H9 (cell line): ENCODE measurements at regions not wholly inside any gene's neighbourhood (a gene's known extent, or its start where the extent isn't known, plus 50 kb on each side); places are given as distances from the start of the nearest gene placed in this dataset.

Experiments used
- DNase-seq: peaks from one replicate; pipeline ENCODE4 v3.0.0-alpha.2; 2017
- H2AFZ ChIP-seq: one replicate; pipeline ENCODE4 v1.6.1; 2013; ENCODE audit warnings: mild to moderate bottlenecking, low read length, control low read depth, moderate library complexity
- H2AK5ac ChIP-seq: 2 replicates; pipeline ENCODE4 v1.6.1; 2013; ENCODE audit warnings: low read length, control low read depth, mixed read lengths; ENCODE audit not compliant: insufficient read length
- H2BK120ac ChIP-seq: one replicate; pipeline ENCODE4 v1.6.1; 2013; ENCODE audit warnings: low read depth, mild to moderate bottlenecking, low read length, control low read depth, inconsistent platforms; ENCODE audit not compliant: poor library complexity, severe bottlenecking
- H2BK12ac ChIP-seq: 2 replicates; pipeline ENCODE4 v1.6.1; 2013; ENCODE audit warnings: low read length, control low read depth, mixed read lengths, low read depth; ENCODE audit not compliant: insufficient read length
- H2BK15ac ChIP-seq: 2 replicates; pipeline ENCODE4 v1.6.1; 2013; ENCODE audit warnings: low read depth, low read length, control low read depth
- H2BK20ac ChIP-seq: one replicate; pipeline ENCODE4 v1.6.1; 2013; ENCODE audit warnings: low read depth, mild to moderate bottlenecking, low read length, control low read depth, inconsistent platforms; ENCODE audit not compliant: poor library complexity, severe bottlenecking
- H2BK5ac ChIP-seq: 2 replicates; pipeline ENCODE4 v1.6.1; 2013; ENCODE audit warnings: low read length, control low read depth, mixed read lengths; ENCODE audit not compliant: insufficient read length
- H3K14ac ChIP-seq: 2 replicates; pipeline ENCODE4 v1.6.1; 2013; ENCODE audit warnings: low read length, control low read depth; ENCODE audit not compliant: insufficient read depth
- H3K18ac ChIP-seq: 2 replicates; pipeline ENCODE4 v1.6.1; 2013; ENCODE audit warnings: low read depth, mild to moderate bottlenecking, mixed read lengths, low read length, control low read depth; ENCODE audit not compliant: insufficient read length
- H3K23ac ChIP-seq: 2 replicates; pipeline ENCODE4 v1.6.1; 2013; ENCODE audit warnings: low read length, control low read depth, mixed read lengths, low read depth; ENCODE audit not compliant: insufficient read length
- H3K23me2 ChIP-seq: 2 replicates; pipeline ENCODE4 v1.6.1; 2013; ENCODE audit warnings: low read depth, mild to moderate bottlenecking, mixed read lengths, low read length, control low read depth; ENCODE audit not compliant: insufficient read length, poor library complexity, severe bottlenecking
- H3K27ac ChIP-seq: 2 replicates; pipeline ENCODE4 v1.5.1; 2013; ENCODE audit warnings: low read length, control low read depth, mixed read lengths, low read depth; ENCODE audit not compliant: insufficient read length
- H3K27me3 ChIP-seq: 2 replicates; pipeline ENCODE4 v1.6.1; 2013; ENCODE audit warnings: low read length, control low read depth, inconsistent platforms; ENCODE audit not compliant: insufficient read depth
- H3K4ac ChIP-seq: 2 replicates; pipeline ENCODE4 v1.6.1; 2013; ENCODE audit warnings: low read depth, mild to moderate bottlenecking, control low read depth, inconsistent platforms, low read length, moderate library complexity
- H3K4me1 ChIP-seq: 2 replicates; pipeline ENCODE4 v1.6.1; 2013; ENCODE audit warnings: low read length, control low read depth, inconsistent platforms; ENCODE audit not compliant: insufficient read depth
- H3K4me2 ChIP-seq: 2 replicates; pipeline ENCODE4 v1.6.1; 2013; ENCODE audit warnings: low read length, control low read depth, mixed read lengths; ENCODE audit not compliant: insufficient read length, insufficient read depth
- H3K56ac ChIP-seq: 2 replicates; pipeline ENCODE4 v1.6.1; 2013; ENCODE audit warnings: low read depth, mild to moderate bottlenecking, mixed read lengths, low read length, control low read depth; ENCODE audit not compliant: insufficient read length
- H3K79me1 ChIP-seq: 2 replicates; pipeline ENCODE4 v1.6.1; 2013; ENCODE audit warnings: low read depth, mild to moderate bottlenecking, moderate library complexity, low read length, control low read depth, inconsistent platforms; ENCODE audit not compliant: insufficient read depth, poor library complexity, severe bottlenecking
- H3K79me2 ChIP-seq: 2 replicates; pipeline ENCODE4 v1.6.1; 2013; ENCODE audit warnings: low read length, control low read depth, inconsistent platforms; ENCODE audit not compliant: insufficient read depth
- H3K9ac ChIP-seq: 2 replicates; pipeline ENCODE4 v1.6.1; 2013; ENCODE audit warnings: low read length, control low read depth, mixed read lengths; ENCODE audit not compliant: insufficient read length; ENCODE audit errors: extremely low read depth
- H3K9me3 ChIP-seq: one replicate; pipeline ENCODE4 v1.6.1; 2013; ENCODE audit warnings: low read depth, low read length, inconsistent platforms; ENCODE audit not compliant: control insufficient read depth
- H3T11ph ChIP-seq: one replicate; pipeline ENCODE4 v1.6.1; 2013; ENCODE audit warnings: mild to moderate bottlenecking, low read length, control low read depth, inconsistent platforms
- H4K20me1 ChIP-seq: one replicate; pipeline ENCODE4 v1.6.1; 2013; ENCODE audit not compliant: control insufficient read depth, insufficient read length, insufficient read depth
- H4K5ac ChIP-seq: 2 replicates; pipeline ENCODE4 v1.6.1; 2013; ENCODE audit warnings: low read depth, mild to moderate bottlenecking, mixed read lengths, low read length, control low read depth; ENCODE audit not compliant: insufficient read length
- H4K8ac ChIP-seq: replicated peaks from 2 replicates; pipeline ENCODE4 v1.6.1; 2013; ENCODE audit warnings: low read length, control low read depth, mixed read lengths, low read depth; ENCODE audit not compliant: insufficient read length
- H4K91ac ChIP-seq: 2 replicates; pipeline ENCODE4 v1.6.1; 2013; ENCODE audit warnings: low read depth, mild to moderate bottlenecking, moderate library complexity, mixed read lengths, low read length, control low read depth; ENCODE audit not compliant: insufficient read length
- H3K27ac Mint-ChIP-seq, 3 experiments: 2 replicates in 2 of 3; 3 replicates in 1 of 3; pipeline ENCODE4 v1.8.0; 2020 to 2021; ENCODE audit warnings: mixed read lengths in 3 of 3, mild to moderate bottlenecking in 1 of 3, moderate library complexity in 1 of 3
- H3K27me3 Mint-ChIP-seq: 2 replicates; pipeline ENCODE4 v1.8.0; 2021; ENCODE audit warnings: low read depth, mild to moderate bottlenecking, moderate library complexity, mixed read lengths
- H3K36me3 Mint-ChIP-seq, 3 experiments: 2 replicates in 2 of 3; 3 replicates in 1 of 3; pipeline ENCODE4 v1.8.0; 2020 to 2021; ENCODE audit warnings: low read depth in 3 of 3, mixed read lengths in 3 of 3; ENCODE audit not compliant: insufficient read depth in 1 of 3
- H3K4me1 Mint-ChIP-seq, 2 experiments: 2 replicates each; pipeline ENCODE4 v1.8.0; 2020; ENCODE audit warnings: mixed read lengths in 2 of 2
- H3K4me3 Mint-ChIP-seq, 2 experiments: 2 replicates in 1 of 2; 3 replicates in 1 of 2; pipeline ENCODE4 v1.8.0; 2020 to 2021; ENCODE audit warnings: mild to moderate bottlenecking in 2 of 2, mixed read lengths in 2 of 2, moderate library complexity in 1 of 2
- H3K9me3 Mint-ChIP-seq, 2 experiments: 2 replicates in 1 of 2; 3 replicates in 1 of 2; pipeline ENCODE4 v1.8.0; 2020; ENCODE audit warnings: mild to moderate bottlenecking in 2 of 2, mixed read lengths in 2 of 2, moderate library complexity in 1 of 2
- WGBS: extraction: QIAGEN DNeasy Blood & Tissue Kit; methylation state at CpG from one replicate; pipeline ENCODE4 v1.1.7; 2013; ENCODE audit warnings: missing lambda C conversion rate, low lambda C conversion rate, mixed read lengths; ENCODE audit not compliant: insufficient read length; ENCODE audit errors: extremely low coverage; 5-methylcytosine and 5-hydroxymethylcytosine counted together
- TF ChIP-seq, protein P1 (sequence below): fragments of 200-600 bp; sonication (generic); conservative IDR thresholded peaks from 3 replicates; pipeline ENCODE4 v1.8.0; 2021; ENCODE audit warnings: antibody characterized with exemption, mild to moderate bottlenecking

DNA sequence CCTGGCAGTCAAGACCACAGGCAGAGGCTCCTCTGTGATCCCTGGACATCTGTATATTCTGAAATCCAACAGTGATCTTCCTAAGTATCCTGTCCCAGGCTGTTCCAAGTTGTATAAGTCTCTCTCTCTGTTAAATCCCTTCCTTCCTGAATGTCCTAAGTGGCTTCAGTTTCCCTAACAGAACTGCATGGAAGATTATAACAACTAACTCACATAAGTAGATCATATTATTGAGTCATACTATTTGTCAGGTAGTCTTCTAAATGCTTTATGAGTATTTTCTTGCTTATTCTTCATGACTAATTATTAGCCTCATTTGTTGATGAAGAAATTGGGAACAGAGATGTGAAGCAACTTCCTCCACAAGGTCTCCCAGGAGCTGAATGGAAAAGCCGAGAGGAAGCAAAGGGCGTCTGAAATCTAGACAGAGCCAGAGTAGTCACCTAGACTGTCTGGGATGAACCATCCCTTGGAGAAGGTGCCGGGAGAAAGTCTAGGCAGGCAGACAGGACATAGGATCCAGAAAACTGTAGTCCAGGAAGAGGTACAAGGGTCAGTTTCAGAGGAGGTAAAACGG lies 93.2 kb upstream of the FAT3 start:
- no peak for DNase-seq
- Histone ChIP-seq H3K4me2 (no peak overlapping the region), H4K91ac (no peak overlapping the region), H3K27me3 (no peaks in the 10 kb centered on the region), H3K23me2 (no peaks in the 10 kb centered on the region), H3K4ac (no peak overlapping the region), H2BK20ac (no peak overlapping the region), H4K20me1 (no peaks in the 10 kb centered on the region), H2BK15ac (no peak overlapping the region), H3K18ac (no peak overlapping the region), H4K5ac (no peak overlapping the region), H2AK5ac (no peak overlapping the region), H4K8ac (no peak overlapping the region), H3K14ac (no peak overlapping the region), H3K56ac (no peak overlapping the region), H3K4me1 (0 out of 2 replicates have a peak, but pooled peaks cover 3% of the 10 kb centered on the region), H3K79me1 (no peaks in the 10 kb centered on the region), H2BK120ac (no peak overlapping the region), H2BK5ac (no peak overlapping the region), H2BK12ac (no peak overlapping the region), H3K9me3 (no peaks in the 10 kb centered on the region), H3T11ph (no peak overlapping the region), H3K23ac (no peak overlapping the region), H2AFZ (no peak overlapping the region), H3K9ac (no peak overlapping the region), H3K27ac (no peak overlapping the region), H3K79me2 (no peaks in the 10 kb centered on the region)
- H3K36me3 Mint-ChIP-seq: no peaks in the 10 kb centered on the region
- H3K9me3 Mint-ChIP-seq: no peaks in the 10 kb centered on the region
- no peaks in the 10 kb centered on the region for H3K27me3 Mint-ChIP-seq
- no peak overlapping the region for H3K27ac Mint-ChIP-seq
- WGBS: no CpG with 5 or more reads among the region's 4 CpGs
- H3K4me1 Mint-ChIP-seq: peaks cover 0 to 2% of the 10 kb centered on the region in 2 experiments; a peak in 1 of 4 replicates
- H3K4me3 Mint-ChIP-seq: no peak overlapping the region
- TF ChIP-seq, protein P1, sequence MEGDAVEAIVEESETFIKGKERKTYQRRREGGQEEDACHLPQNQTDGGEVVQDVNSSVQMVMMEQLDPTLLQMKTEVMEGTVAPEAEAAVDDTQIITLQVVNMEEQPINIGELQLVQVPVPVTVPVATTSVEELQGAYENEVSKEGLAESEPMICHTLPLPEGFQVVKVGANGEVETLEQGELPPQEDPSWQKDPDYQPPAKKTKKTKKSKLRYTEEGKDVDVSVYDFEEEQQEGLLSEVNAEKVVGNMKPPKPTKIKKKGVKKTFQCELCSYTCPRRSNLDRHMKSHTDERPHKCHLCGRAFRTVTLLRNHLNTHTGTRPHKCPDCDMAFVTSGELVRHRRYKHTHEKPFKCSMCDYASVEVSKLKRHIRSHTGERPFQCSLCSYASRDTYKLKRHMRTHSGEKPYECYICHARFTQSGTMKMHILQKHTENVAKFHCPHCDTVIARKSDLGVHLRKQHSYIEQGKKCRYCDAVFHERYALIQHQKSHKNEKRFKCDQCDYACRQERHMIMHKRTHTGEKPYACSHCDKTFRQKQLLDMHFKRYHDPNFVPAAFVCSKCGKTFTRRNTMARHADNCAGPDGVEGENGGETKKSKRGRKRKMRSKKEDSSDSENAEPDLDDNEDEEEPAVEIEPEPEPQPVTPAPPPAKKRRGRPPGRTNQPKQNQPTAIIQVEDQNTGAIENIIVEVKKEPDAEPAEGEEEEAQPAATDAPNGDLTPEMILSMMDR: no peak
